H1 (cell line): ENCODE measurements at regions not wholly inside any gene's neighbourhood (a gene's known extent, or its start where the extent isn't known, plus 50 kb on each side); places are given as distances from the start of the nearest gene placed in this dataset.

Experiments used
- CTCF ChIA-PET: fragments of 300-600 bp; sonication (Branson Sonifier 250); formaldehyde crosslinking; loops from one replicate; lab custom pipeline; 2021; ENCODE audit not compliant: partially characterized antibody; lab: Charles Lee
- POLR2A ChIA-PET: fragments of 300-600 bp; sonication (Branson Sonifier 250); formaldehyde crosslinking; loops from one replicate; lab custom pipeline; 2021; ENCODE audit warnings: inconsistent platforms; ENCODE audit not compliant: partially characterized antibody; lab: Charles Lee
- DNase-seq, 2 experiments: peaks; one replicate each; pipeline versions ENCODE4 v3.0.0 to v3.0.0-alpha.2; 2010 to 2022; ENCODE audit warnings: low spot score in 2 of 2, low read depth in 1 of 2, mixed read lengths in 1 of 2
- FAIRE-seq: peaks from 2 replicates; lab custom pipeline; 2011; peaks lifted over from hg19 to GRCh38; lab: Jason Lieb, UNC
- H2AFZ ChIP-seq: 2 replicates; pipeline ENCODE4 v1.8.1; 2012; ENCODE audit warnings: low read length, inconsistent platforms
- H2AK5ac ChIP-seq: 2 replicates; pipeline ENCODE4 v1.6.1; 2013; ENCODE audit warnings: low read depth, low read length
- H2BK120ac ChIP-seq: replicated peaks from 2 replicates; pipeline ENCODE3; 2013; ENCODE audit warnings: low read depth, low read length, inconsistent platforms
- H2BK12ac ChIP-seq: 2 replicates; pipeline ENCODE4 v1.6.1; 2013; ENCODE audit warnings: low read depth, low read length
- H2BK15ac ChIP-seq: 2 replicates; pipeline ENCODE4 v1.6.1; 2013; ENCODE audit warnings: low read length
- H2BK20ac ChIP-seq: 2 replicates; pipeline ENCODE4 v1.6.1; 2013; ENCODE audit warnings: low read length
- H2BK5ac ChIP-seq: 2 replicates; pipeline ENCODE4 v1.6.1; 2013; ENCODE audit warnings: low read depth, low read length
- H3K14ac ChIP-seq: 2 replicates; pipeline ENCODE4 v1.6.1; 2013; ENCODE audit warnings: inconsistent platforms; ENCODE audit not compliant: insufficient read length
- H3K18ac ChIP-seq: 2 replicates; pipeline ENCODE4 v1.6.1; 2013; ENCODE audit warnings: low read length; ENCODE audit errors: extremely low read depth
- H3K23ac ChIP-seq: 2 replicates; pipeline ENCODE4 v1.6.1; 2013; ENCODE audit warnings: inconsistent platforms; ENCODE audit not compliant: insufficient read length
- H3K23me2 ChIP-seq: 2 replicates; pipeline ENCODE4 v1.6.1; 2013; ENCODE audit warnings: low read depth, low read length
- H3K27ac ChIP-seq: 2 replicates; pipeline ENCODE4 v1.6.1; 2011; ENCODE audit warnings: low read depth, low read length, inconsistent platforms
- H3K27me3 ChIP-seq, 4 experiments: replicated peaks in 1 of 4; 1 replicate in 1 of 4; 2 replicates in 3 of 4; pipeline versions ENCODE4 v1.6.1 to v1.8.1; 2011 to 2013; ENCODE audit warnings: low read length in 3 of 4, mild to moderate bottlenecking in 3 of 4, inconsistent platforms in 2 of 4, mixed read lengths in 2 of 4, moderate library complexity in 1 of 4; ENCODE audit not compliant: control insufficient read depth in 3 of 4, insufficient read depth in 3 of 4; ENCODE audit errors: extremely low read depth in 1 of 4
- H3K36me3 ChIP-seq, 4 experiments: 2 replicates each; pipeline versions ENCODE4 v1.6.1 to v1.8.1; 2011 to 2013; ENCODE audit warnings: mild to moderate bottlenecking in 4 of 4, low read length in 3 of 4, moderate library complexity in 2 of 4, control low read depth in 1 of 4, inconsistent platforms in 1 of 4; ENCODE audit not compliant: insufficient read depth in 4 of 4, control insufficient read depth in 2 of 4
- H3K4ac ChIP-seq: replicated peaks from 2 replicates; pipeline ENCODE3; 2013; ENCODE audit warnings: low read length, low read depth, mixed read lengths, inconsistent platforms; ENCODE audit not compliant: insufficient read length
- H3K4me1 ChIP-seq, 4 experiments: replicated peaks in 1 of 4; 1 replicate in 1 of 4; 2 replicates in 3 of 4; pipeline versions ENCODE4 v1.6.1 to v1.8.1; 2011 to 2013; ENCODE audit warnings: low read length in 3 of 4, inconsistent platforms in 2 of 4, mixed read lengths in 1 of 4; ENCODE audit not compliant: insufficient read depth in 4 of 4, control insufficient read depth in 3 of 4
- H3K4me2 ChIP-seq, 2 experiments: 2 replicates each; pipeline versions ENCODE4 v1.6.1 to v1.8.1; 2011 to 2013; ENCODE audit warnings: low read depth in 2 of 2, low read length in 2 of 2, control low read depth in 1 of 2, inconsistent platforms in 1 of 2, mild to moderate bottlenecking in 1 of 2; ENCODE audit not compliant: insufficient read depth in 1 of 2
- H3K4me3 ChIP-seq, 4 experiments: fragments of 200-600, 300-600 bp in 1 of 4; sonication (generic), shearing (Covaris generic), sonication (Bioruptor Twin) in 1 of 4; 2 replicates each; pipeline versions ENCODE4 v1.5.1 to v1.8.1; 2011 to 2016; ENCODE audit warnings: low read length in 4 of 4, low read depth in 3 of 4, control low read depth in 2 of 4, inconsistent platforms in 2 of 4, mild to moderate bottlenecking in 2 of 4, mixed read lengths in 1 of 4, moderate library complexity in 1 of 4; ENCODE audit not compliant: insufficient read depth in 2 of 4; ENCODE audit errors: extremely low read depth in 1 of 4
- H3K56ac ChIP-seq: replicated peaks from 2 replicates; pipeline ENCODE3; 2013; ENCODE audit warnings: low read depth, mild to moderate bottlenecking, mixed read lengths, low read length, inconsistent platforms; ENCODE audit not compliant: insufficient read length
- H3K79me1 ChIP-seq: 2 replicates; pipeline ENCODE4 v1.6.1; 2013; ENCODE audit warnings: low read depth, low read length, control low read depth
- H3K79me2 ChIP-seq, 2 experiments: 2 replicates each; pipeline versions ENCODE4 v1.6.1 to v1.8.1; 2012 to 2013; ENCODE audit warnings: low read length in 2 of 2, mild to moderate bottlenecking in 2 of 2, inconsistent platforms in 1 of 2; ENCODE audit not compliant: insufficient read depth in 2 of 2, control insufficient read depth in 1 of 2
- H3K9ac ChIP-seq, 4 experiments: replicated peaks in 1 of 4; 1 replicate in 1 of 4; 2 replicates in 3 of 4; pipeline versions ENCODE4 v1.6.1 to v1.8.1; 2011 to 2013; ENCODE audit warnings: low read depth in 3 of 4, low read length in 3 of 4, control low read depth in 2 of 4, mild to moderate bottlenecking in 2 of 4, moderate library complexity in 2 of 4, inconsistent platforms in 1 of 4; ENCODE audit errors: extremely low read depth in 1 of 4
- H3K9me3 ChIP-seq, 2 experiments: 2 replicates each; pipeline versions ENCODE4 v1.6.1 to v1.8.1; 2012 to 2013; ENCODE audit warnings: mild to moderate bottlenecking in 2 of 2, moderate library complexity in 2 of 2, control low read depth in 1 of 2, inconsistent platforms in 1 of 2, low read depth in 1 of 2, low read length in 1 of 2, mixed read lengths in 1 of 2; ENCODE audit not compliant: insufficient read depth in 2 of 2
- H4K20me1 ChIP-seq, 2 experiments: replicated peaks in 1 of 2; 2 replicates each; pipeline versions ENCODE3 to v1.8.1; 2011 to 2013; ENCODE audit warnings: inconsistent platforms in 2 of 2, low read length in 2 of 2, mild to moderate bottlenecking in 1 of 2; ENCODE audit not compliant: insufficient read depth in 2 of 2, control insufficient read depth in 1 of 2
- H4K5ac ChIP-seq: 2 replicates; pipeline ENCODE4 v1.6.1; 2013; ENCODE audit warnings: low read length, low read depth, mixed read lengths, inconsistent platforms; ENCODE audit not compliant: insufficient read length
- H4K8ac ChIP-seq: 2 replicates; pipeline ENCODE4 v1.8.0; 2013; ENCODE audit warnings: mild to moderate bottlenecking, moderate library complexity, low read length, inconsistent platforms; ENCODE audit not compliant: insufficient read depth; ENCODE audit errors: extremely low read depth
- H4K91ac ChIP-seq: replicated peaks from 2 replicates; pipeline ENCODE3; 2013; ENCODE audit warnings: low read length, mixed read lengths, inconsistent platforms; ENCODE audit not compliant: insufficient read length
- EGR1 ChIP-seq: IDR thresholded peaks from 2 replicates; pipeline ENCODE4 v1.6.1; 2011; ENCODE audit warnings: low read depth, low read length, borderline replicate concordance
- POLR2A ChIP-seq, 2 experiments: IDR thresholded peaks; 1 replicate in 1 of 2; 2 replicates in 1 of 2; pipeline ENCODE4 v1.6.1; 2011; ENCODE audit warnings: low read depth in 2 of 2, low read length in 2 of 2, mild to moderate bottlenecking in 2 of 2; ENCODE audit errors: control extremely low read depth in 1 of 2
- WGBS, 2 experiments: shearing (Covaris generic) in 1 of 2; methylation state at CpG; one replicate each; pipeline versions ENCODE4 v1.1.6 to v1.1.7; 2013 to 2015; ENCODE audit warnings: low lambda C conversion rate in 2 of 2, mixed read lengths in 2 of 2, inconsistent platforms in 1 of 2, low coverage in 1 of 2, missing lambda C conversion rate in 1 of 2; ENCODE audit not compliant: insufficient replicate concordance in 2 of 2, insufficient coverage in 1 of 2, insufficient read length in 1 of 2; ENCODE audit errors: extremely low coverage in 1 of 2, missing lambda C conversion rate in 1 of 2; 5-methylcytosine and 5-hydroxymethylcytosine counted together

- ChIA-PET POLR2A (no interaction called here), CTCF (no interaction called here)
- H3K9ac ChIP-seq, result no peak overlapping the region
- no peaks in the 10 kb centered on the region for H3K36me3 ChIP-seq
- no peak overlapping the region for H3K27ac ChIP-seq
- no peak for FAIRE-seq
- no peak overlapping the region for H4K91ac ChIP-seq
- 92% methylated on average over 5 of the region's 5 CpGs; no CpG with 5 or more reads in 1 of the 2 experiments for WGBS, 2 experiments
- no peaks in the 10 kb centered on the region for H3K23me2 ChIP-seq
- H2BK5ac ChIP-seq, result no peak overlapping the region
- H3K23ac ChIP-seq, result no peak overlapping the region
- H2AK5ac ChIP-seq, result no peak overlapping the region
- H4K8ac ChIP-seq, result no peak overlapping the region
- DNase-seq, result no peak
- no peaks in the 10 kb centered on the region for H3K4me1 ChIP-seq
- H3K4ac ChIP-seq, result no peak overlapping the region
- no peak overlapping the region for H3K14ac ChIP-seq
- H3K79me1 ChIP-seq, result no peaks in the 10 kb centered on the region
- H3K4me3 ChIP-seq, result no peak overlapping the region
- no peaks in the 10 kb centered on the region for H3K9me3 ChIP-seq
- H3K18ac ChIP-seq, result no peak overlapping the region
- TF ChIP-seq EGR1 (no peak), POLR2A (IDR thresholded peaks at IDR 0.05; ENCODE audit: control extremely low read depth in 1 of 2, low read depth in 2 of 2, low read length in 2 of 2) (no peak)
- H3K79me2 ChIP-seq, result no peaks in the 10 kb centered on the region
- no peak overlapping the region for H4K5ac ChIP-seq
- no peaks in the 10 kb centered on the region for H4K20me1 ChIP-seq
- H2BK15ac ChIP-seq, result no peak overlapping the region
- peaks cover 0 to 1% (median 0%) of the 10 kb centered on the region in 4 experiments; a peak in 1 of 7 replicates for H3K27me3 ChIP-seq
- no peak overlapping the region for H3K4me2 ChIP-seq
- H2BK20ac ChIP-seq, result no peak overlapping the region
- H2AFZ ChIP-seq, result no peak overlapping the region
- H3K56ac ChIP-seq, result no peak overlapping the region
- H2BK12ac ChIP-seq, result no peak overlapping the region
- no peak overlapping the region for H2BK120ac ChIP-seq
These were observed 420.9 kb upstream of the NBEA start for GRCh38 chr13:34521171-34521570.
